ENCODE measurements at regions not wholly inside any gene's neighbourhood (a gene's known extent, or its start where the extent isn't known, plus 50 kb on each side); places are given as distances from the start of the nearest gene placed in this dataset.

DNA sequence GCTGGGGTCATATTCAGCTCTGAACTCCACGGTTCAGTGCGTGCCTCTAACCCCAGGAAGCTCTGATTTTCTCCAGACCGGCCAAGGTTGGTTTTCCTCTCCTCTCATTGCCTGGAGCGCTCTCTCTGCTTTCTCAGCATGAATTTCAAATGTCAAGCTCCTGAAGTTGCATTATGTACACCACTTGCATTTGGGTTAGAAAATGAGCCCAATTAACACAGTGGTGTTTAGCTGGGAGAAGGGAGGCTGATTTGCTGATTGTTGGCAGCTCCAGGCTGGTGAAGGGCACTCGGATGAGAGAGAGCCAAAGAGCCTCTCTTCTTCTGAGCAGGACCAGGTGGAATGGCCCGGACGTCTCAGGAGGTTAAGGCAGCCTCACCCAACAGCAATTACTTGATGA is 570.9 kb downstream of the VRK1 start:
- TF ChIP-seq CTCF (IDR thresholded peaks at IDR 0.05), result no peak
- no peak for TF ChIP-seq POLR2A (IDR thresholded peaks at IDR 0.05)
